ENCODE measurements at regions not wholly inside any gene's neighbourhood (a gene's known extent, or its start where the extent isn't known, plus 50 kb on each side); places are given as distances from the start of the nearest gene placed in this dataset.

DNA sequence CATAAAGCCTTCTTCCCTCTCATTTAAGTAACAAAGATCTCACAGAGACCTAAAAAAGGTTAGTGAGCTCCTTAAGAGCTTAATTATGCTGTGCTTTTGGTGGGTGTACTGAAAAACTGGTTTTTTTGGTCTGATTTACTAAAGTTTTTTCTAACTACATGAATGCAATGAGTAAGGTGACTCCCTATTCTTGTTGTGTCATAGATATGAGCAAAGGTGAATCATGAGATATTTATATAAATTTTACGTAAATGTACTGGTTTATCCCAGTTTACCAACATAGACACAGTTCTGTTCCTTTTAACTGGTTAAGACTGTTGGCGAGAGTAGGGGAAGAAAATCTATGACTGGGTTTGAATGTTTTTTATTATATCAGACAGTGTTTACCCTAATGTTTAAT, 250.5 kb downstream of the NR2F1-AS1 start:
- dilution Hi-C loops (cut with MboI; ENCODE audit: extremely low pct_ligation_motif_present, low sequenced_read_pairs) (no loop called here), intact Hi-C loops (cut with micrococcal nuclease) (no loop called here)
- TF ChIP-seq JUN (IDR thresholded peaks at IDR 0.05; ENCODE audit: borderline replicate concordance, insufficient read depth, insufficient read length, low read depth) (no peak), POLR2AphosphoS5 (IDR thresholded peaks at IDR 0.05; ENCODE audit: insufficient read depth, low read depth, low read length) (no peak), CTCF (IDR thresholded peaks at IDR 0.05; ENCODE audit: extremely low read depth in 1 of 2, insufficient read depth in 1 of 2, low read depth in 1 of 2, low read length in 2 of 2) (no peak), GATA2 (IDR thresholded peaks at IDR 0.05; ENCODE audit: insufficient read depth, insufficient read length, low read depth, low read length) (no peak), MYC (IDR thresholded peaks at IDR 0.05; ENCODE audit: low read depth, low read length) (no peak), POLR2A (IDR thresholded peaks at IDR 0.05; ENCODE audit: low read depth, low read length) (no peak), EZH2 (IDR thresholded peaks at IDR 0.05; ENCODE audit: borderline replicate concordance, low read depth, low read length, severe bottlenecking) (no peak), FOS (IDR thresholded peaks at IDR 0.05; ENCODE audit: borderline replicate concordance, insufficient read depth, low read length) (no peak), MAX (IDR thresholded peaks at IDR 0.05; ENCODE audit: insufficient read depth, insufficient read length) (no peak)
- Histone ChIP-seq H3K27me3 (ENCODE audit: control insufficient read depth in 2 of 2, insufficient read depth in 2 of 2, low read length in 2 of 2) (no peaks in the 10 kb centered on the region), H4K20me1 (replicated peaks; ENCODE audit: control insufficient read depth, extremely low read depth, insufficient read depth, low read length) (no peaks in the 10 kb centered on the region), H3K79me2 (ENCODE audit: control insufficient read depth, insufficient read depth, low read length) (no peaks in the 10 kb centered on the region), H2AFZ (ENCODE audit: low read depth, low read length) (no peak overlapping the region), H3K9ac (replicated peaks; ENCODE audit: extremely low read depth, insufficient read depth, low read length) (no peak overlapping the region), H3K36me3 (ENCODE audit: control insufficient read depth in 2 of 2, extremely low read depth in 1 of 2, insufficient read depth in 2 of 2, low read length in 2 of 2) (no peaks in the 10 kb centered on the region), H3K9me3 (replicated peaks; ENCODE audit: control insufficient read depth, insufficient read depth, low read length) (no peaks in the 10 kb centered on the region), H3K4me3 (replicated peaks in 1 of 3; ENCODE audit: insufficient read depth in 1 of 3, low read depth in 1 of 3, low read length in 3 of 3) (no peak overlapping the region), H3K4me1 (ENCODE audit: control insufficient read depth, extremely low read depth, insufficient read depth, low read length) (no peaks in the 10 kb centered on the region), H3K27ac (ENCODE audit: insufficient read depth, low read depth, low read length) (no peak overlapping the region), H3K4me2 (ENCODE audit: insufficient read depth, low read length) (no peak overlapping the region), H3K9me1 (replicated peaks; ENCODE audit: control insufficient read depth, extremely low read depth, insufficient read depth, low read length) (no peaks in the 10 kb centered on the region)
- no TSS peak for BruUV-seq (replicated peaks)
- CTCF ChIA-PET, result interaction anchor here (1.2 kb wide), 1 partner anchor 11 kb away, joined by 3 read pairs; no protein-coding TSS in a partner anchor
- POLR2A ChIA-PET, result no interaction called here
- no peak for DNase-seq (ENCODE audit: low read depth, low spot score)
- FAIRE-seq, result no peak

Measured in endothelial cell of umbilical vein (primary cell).